GM19239 (cell line): ENCODE measurements at regions not wholly inside any gene's neighbourhood (a gene's known extent, or its start where the extent isn't known, plus 50 kb on each side); places are given as distances from the start of the nearest gene placed in this dataset.
A peak's percentile ranks its signal among the peaks of the same experiment; 100 is the strongest.

ENCODE experiments used
- DNase-seq: peaks from one replicate; pipeline ENCODE4 v3.0.0; 2011; ENCODE audit warnings: low spot score; ENCODE audit not compliant: insufficient read length
- FAIRE-seq: peaks from 2 replicates; lab custom pipeline; 2011; peaks lifted over from hg19 to GRCh38; lab: Jason Lieb, UNC

DNA sequence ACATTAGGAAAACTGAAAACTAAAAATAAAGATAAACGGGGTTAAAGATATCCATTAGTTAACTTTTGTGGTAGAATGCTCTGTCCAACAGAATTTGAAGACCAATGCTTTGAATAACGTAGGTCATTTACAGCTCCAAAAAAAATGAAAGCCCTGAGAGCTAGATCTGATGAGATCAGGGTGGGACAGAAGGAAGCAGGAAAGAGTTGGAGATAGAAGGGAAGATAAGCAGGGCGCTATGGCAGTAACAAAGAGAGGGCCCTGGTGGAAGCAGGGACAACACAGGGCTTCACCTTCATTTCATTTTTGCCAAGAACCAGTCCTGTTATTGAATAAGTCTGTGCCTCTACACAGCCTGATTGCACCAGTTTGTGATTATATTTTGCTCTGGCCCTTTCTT, 51.0 kb upstream of the RGS8 start:
- FAIRE-seq (no peak), DNase-seq (no peak)

DNA sequence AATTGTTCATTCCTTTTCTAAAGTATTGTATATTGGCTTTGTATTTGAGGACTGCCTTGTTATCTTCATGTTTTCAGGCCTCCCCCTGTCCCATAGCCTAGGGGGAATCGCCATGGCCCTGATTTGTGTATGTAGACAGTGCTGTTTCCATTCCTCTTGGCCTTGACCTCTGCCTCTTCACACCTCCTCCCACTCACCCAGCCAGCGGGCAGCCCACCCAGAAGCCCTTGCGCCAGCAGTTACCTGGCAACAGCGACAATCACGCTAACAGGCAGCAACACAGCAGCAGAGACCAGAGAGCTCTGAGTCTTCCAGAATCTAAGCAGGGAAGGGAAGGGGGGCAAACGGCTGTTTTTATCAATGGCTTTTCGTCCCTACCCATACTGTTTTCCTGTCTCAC, 50.0 kb upstream of the NPL start:
- DNase-seq: peak; percentile 27
- FAIRE-seq: no peak
